ENCODE measurements at regions not wholly inside any gene's neighbourhood (a gene's known extent, or its start where the extent isn't known, plus 50 kb on each side); places are given as distances from the start of the nearest gene placed in this dataset.

DNA sequence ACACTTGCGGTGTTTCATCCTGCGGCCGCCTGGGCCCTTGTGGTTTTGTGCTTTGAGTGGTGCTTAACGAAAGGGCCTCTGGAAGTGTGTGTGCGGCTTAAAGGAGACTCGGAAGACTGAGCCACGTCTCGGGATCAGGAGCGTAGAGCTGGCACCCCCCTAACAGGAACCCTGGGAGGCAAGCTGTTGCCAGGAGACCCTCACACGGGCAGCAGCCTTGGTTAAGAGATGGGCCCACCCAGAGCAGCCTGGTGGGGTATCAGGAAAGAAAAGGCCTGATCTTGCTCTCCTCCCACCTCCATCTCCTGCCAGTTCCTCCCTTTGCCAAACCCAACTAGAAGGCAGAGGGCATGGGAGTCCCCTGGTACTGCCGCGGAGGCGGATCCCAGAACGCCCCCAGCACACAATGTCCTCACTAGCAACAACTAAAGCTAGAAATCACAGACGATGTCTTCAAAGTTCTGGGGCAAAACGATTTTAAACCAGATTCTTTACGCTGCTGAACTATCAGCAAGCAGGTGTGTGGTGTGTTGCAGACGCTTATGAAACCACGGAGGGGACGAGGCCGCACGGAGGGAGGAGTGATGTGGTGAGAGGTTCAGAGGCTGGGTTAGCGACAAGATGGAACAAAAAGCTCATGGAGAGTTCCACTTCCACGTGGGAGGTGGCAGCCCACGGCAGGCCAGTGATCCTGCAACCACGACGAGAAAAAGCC lies 67.0 kb upstream of the INPP5A start:
- no peak for TF ChIP-seq POLR2A (conservative IDR thresholded peaks at IDR 0.05)
- TF ChIP-seq, protein P1, sequence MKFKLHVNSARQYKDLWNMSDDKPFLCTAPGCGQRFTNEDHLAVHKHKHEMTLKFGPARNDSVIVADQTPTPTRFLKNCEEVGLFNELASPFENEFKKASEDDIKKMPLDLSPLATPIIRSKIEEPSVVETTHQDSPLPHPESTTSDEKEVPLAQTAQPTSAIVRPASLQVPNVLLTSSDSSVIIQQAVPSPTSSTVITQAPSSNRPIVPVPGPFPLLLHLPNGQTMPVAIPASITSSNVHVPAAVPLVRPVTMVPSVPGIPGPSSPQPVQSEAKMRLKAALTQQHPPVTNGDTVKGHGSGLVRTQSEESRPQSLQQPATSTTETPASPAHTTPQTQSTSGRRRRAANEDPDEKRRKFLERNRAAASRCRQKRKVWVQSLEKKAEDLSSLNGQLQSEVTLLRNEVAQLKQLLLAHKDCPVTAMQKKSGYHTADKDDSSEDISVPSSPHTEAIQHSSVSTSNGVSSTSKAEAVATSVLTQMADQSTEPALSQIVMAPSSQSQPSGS (CRISPR knock-in tag; IDR thresholded peaks at IDR 0.05) = no peak
- TF ChIP-seq CHD2 (IDR thresholded peaks at IDR 0.05; ENCODE audit: low read depth, low read length) = no peak
- TF ChIP-seq, protein P2, sequence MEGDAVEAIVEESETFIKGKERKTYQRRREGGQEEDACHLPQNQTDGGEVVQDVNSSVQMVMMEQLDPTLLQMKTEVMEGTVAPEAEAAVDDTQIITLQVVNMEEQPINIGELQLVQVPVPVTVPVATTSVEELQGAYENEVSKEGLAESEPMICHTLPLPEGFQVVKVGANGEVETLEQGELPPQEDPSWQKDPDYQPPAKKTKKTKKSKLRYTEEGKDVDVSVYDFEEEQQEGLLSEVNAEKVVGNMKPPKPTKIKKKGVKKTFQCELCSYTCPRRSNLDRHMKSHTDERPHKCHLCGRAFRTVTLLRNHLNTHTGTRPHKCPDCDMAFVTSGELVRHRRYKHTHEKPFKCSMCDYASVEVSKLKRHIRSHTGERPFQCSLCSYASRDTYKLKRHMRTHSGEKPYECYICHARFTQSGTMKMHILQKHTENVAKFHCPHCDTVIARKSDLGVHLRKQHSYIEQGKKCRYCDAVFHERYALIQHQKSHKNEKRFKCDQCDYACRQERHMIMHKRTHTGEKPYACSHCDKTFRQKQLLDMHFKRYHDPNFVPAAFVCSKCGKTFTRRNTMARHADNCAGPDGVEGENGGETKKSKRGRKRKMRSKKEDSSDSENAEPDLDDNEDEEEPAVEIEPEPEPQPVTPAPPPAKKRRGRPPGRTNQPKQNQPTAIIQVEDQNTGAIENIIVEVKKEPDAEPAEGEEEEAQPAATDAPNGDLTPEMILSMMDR (IDR thresholded peaks at IDR 0.05 in 2 of 3, conservative IDR thresholded peaks at IDR 0.05 in 1 of 3; ENCODE audit: insufficient read depth in 2 of 3, low read depth in 1 of 3, low read length in 3 of 3) = no peak
- no peak for TF ChIP-seq JUND (IDR thresholded peaks at IDR 0.05; ENCODE audit: borderline replicate concordance, low read depth, low read length)
- no peak for TF ChIP-seq JUND (tag; IDR thresholded peaks at IDR 0.05; ENCODE audit: borderline replicate concordance, low read depth, low read length)
- TF ChIP-seq, protein P3, sequence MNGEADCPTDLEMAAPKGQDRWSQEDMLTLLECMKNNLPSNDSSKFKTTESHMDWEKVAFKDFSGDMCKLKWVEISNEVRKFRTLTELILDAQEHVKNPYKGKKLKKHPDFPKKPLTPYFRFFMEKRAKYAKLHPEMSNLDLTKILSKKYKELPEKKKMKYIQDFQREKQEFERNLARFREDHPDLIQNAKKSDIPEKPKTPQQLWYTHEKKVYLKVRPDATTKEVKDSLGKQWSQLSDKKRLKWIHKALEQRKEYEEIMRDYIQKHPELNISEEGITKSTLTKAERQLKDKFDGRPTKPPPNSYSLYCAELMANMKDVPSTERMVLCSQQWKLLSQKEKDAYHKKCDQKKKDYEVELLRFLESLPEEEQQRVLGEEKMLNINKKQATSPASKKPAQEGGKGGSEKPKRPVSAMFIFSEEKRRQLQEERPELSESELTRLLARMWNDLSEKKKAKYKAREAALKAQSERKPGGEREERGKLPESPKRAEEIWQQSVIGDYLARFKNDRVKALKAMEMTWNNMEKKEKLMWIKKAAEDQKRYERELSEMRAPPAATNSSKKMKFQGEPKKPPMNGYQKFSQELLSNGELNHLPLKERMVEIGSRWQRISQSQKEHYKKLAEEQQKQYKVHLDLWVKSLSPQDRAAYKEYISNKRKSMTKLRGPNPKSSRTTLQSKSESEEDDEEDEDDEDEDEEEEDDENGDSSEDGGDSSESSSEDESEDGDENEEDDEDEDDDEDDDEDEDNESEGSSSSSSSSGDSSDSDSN (IDR thresholded peaks at IDR 0.05; ENCODE audit: borderline replicate concordance in 1 of 2, low read depth in 2 of 2, low read length in 2 of 2) = no peak
- TF ChIP-seq POLR2AphosphoS5 (IDR thresholded peaks at IDR 0.05; ENCODE audit: control insufficient read depth, insufficient read depth, low read depth, low read length) = no peak
- TF ChIP-seq EZH2 (IDR thresholded peaks at IDR 0.05; ENCODE audit: borderline replicate concordance, low read depth, low read length) = no peak
- no peak for TF ChIP-seq EGR1 (conservative IDR thresholded peaks at IDR 0.05)
